NCI-H510A treated with DMSO at 0.1 percent for 48 hours (cell line): ENCODE measurements at regions not wholly inside any gene's neighbourhood (a gene's known extent, or its start where the extent isn't known, plus 50 kb on each side); places are given as distances from the start of the nearest gene placed in this dataset.

Source experiments
- DNase-seq: peaks from one replicate; lab custom pipeline; 2025; lab: John Stamatoyannopoulos, UW

- no peak for DNase-seq
Measured at GRCh38 chr15:38861108-38861507, 296.5 kb upstream of the RASGRP1 start.

- no peak for DNase-seq
Measured at GRCh38 chr15:38862099-38862498, 297.5 kb upstream of the RASGRP1 start.

DNA sequence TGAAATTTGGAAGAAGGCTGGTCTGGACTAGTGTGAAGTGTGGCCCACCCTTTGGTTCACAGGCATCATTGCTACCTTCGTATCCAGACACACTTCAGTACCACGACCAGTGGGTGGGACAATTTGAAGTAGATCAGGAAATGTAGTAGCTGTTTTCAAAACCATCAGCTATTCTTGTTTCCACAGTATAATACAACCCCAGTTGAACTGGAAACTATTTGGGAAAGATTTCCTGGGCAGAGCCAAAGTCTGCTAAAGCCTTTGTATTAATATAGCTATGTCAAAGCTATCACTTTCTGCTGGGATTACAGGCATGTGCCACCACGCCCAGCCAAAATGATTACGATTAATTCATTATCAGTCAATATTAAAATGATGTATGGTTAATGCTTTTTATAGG is 298.8 kb upstream of the RASGRP1 start:
- no peak for DNase-seq

GRCh38 chr15:38864122-38864521 is 299.5 kb upstream of the RASGRP1 start:
- DNase-seq, result no peak

GRCh38 chr15:38864827-38865581 is 300.4 kb upstream of the RASGRP1 start:
- no peak for DNase-seq

GRCh38 chr15:38867556-38867955 is 302.9 kb upstream of the RASGRP1 start:
- no peak for DNase-seq

DNA sequence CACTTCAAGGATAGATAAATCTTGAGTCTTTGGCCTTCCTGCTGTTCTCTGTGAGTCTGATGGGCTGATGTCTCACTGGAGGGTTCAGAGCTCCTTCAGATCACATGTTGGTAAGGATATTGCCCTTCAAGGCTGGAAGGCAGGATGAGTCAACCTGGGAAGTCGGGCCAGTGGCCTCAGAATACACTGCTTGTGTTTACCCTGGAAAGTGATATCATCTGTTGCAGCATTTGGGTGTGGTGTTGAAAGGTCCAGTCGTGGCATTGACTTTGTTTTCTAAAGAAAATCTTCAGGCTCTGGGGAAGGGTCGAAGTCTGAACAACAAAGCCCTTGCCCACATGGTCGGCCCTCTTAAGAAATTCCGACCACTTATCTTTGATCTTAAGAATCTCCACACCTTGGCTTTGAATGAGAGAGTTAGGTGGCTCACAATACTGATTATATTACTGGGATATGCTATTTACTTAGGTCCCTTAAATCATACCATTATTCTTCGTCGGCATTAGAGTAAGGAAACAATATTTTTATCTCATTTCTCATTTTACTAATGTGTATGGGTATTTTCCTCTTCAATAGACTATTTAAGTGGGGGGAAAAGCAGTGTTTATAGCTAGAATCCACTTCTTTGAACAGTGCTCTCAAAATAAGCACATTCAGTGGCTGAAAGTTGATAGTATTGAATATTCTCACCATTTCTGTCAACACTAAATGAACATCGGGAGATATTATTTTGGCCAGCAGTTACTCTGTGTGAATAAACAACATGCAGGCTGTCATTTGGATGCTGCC is 303.9 kb upstream of the RASGRP1 start:
- no peak for DNase-seq

DNA sequence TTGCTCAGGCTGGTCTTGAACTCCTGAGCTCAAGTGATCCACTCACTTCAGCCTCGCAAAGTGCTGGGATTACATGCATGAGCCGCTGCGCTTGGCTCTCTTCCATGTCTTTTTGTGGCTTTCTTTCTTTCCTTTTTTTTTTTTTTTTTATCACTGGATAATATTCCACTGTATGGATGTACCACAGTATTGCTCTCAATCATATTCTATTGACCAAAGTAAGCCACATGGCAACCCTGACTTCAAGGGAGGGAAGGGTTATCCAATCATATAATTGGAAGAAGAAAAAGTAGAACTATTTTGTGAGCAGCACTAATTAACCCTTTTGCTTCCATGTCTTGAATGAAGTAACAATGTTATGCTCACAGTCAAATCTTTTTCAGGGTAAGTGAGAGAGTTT is 307.0 kb upstream of the RASGRP1 start:
- DNase-seq, result no peak

DNA sequence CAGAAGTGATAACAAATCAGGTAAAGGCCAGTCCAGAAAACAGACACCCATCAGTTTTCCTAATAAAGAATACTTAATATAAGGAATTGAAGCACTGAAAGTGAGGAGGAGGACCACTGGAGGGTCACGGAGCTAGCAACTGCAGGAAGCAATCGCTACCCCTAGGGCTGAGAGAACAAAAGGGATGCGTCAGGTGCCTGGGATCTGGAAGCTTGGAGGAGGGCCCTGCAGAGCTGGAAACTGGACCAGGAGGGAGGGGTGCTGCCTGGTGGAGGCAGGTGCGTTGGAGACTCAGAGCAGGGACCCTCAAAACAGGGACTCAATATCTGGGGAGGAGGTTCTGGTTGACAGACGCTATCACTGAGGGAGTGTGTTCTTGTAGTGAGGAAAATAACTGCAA is 308.1 kb upstream of the RASGRP1 start:
- DNase-seq, result no peak

GRCh38 chr15:38873158-38873557 is 308.5 kb upstream of the RASGRP1 start:
- DNase-seq, result no peak

GRCh38 chr15:38874464-38874863 is 309.9 kb upstream of the RASGRP1 start:
- DNase-seq, result no peak

- DNase-seq, result no peak
Measured at GRCh38 chr15:38876211-38876610, 311.6 kb upstream of the RASGRP1 start.

- no peak for DNase-seq
Measured at GRCh38 chr15:38876621-38877020, 312.0 kb upstream of the RASGRP1 start.

- no peak for DNase-seq
Measured at GRCh38 chr15:38877471-38877870, 312.9 kb upstream of the RASGRP1 start.

DNA sequence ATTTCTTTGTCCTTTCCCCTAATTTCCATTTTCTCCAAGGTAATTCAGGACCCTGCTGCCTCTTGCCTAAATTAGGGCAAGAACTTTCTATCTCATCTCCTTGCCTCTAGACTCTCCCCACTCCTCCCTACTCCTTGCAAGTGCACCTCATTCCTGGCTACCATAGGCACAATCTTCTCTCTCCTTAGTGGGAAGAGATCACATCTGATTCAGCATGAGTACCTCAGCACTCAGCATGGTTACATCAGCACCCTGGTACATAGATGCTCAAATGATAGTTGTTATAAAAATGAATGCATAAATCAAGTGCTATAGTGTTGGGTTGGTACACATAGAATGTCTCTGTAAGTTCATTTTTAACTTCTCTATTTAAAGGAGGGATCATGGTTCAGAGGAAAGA is 313.4 kb upstream of the RASGRP1 start:
- no peak for DNase-seq

- DNase-seq, result peak; percentile 3
Measured at GRCh38 chr15:38878926-38879325, 314.3 kb upstream of the RASGRP1 start.

DNA sequence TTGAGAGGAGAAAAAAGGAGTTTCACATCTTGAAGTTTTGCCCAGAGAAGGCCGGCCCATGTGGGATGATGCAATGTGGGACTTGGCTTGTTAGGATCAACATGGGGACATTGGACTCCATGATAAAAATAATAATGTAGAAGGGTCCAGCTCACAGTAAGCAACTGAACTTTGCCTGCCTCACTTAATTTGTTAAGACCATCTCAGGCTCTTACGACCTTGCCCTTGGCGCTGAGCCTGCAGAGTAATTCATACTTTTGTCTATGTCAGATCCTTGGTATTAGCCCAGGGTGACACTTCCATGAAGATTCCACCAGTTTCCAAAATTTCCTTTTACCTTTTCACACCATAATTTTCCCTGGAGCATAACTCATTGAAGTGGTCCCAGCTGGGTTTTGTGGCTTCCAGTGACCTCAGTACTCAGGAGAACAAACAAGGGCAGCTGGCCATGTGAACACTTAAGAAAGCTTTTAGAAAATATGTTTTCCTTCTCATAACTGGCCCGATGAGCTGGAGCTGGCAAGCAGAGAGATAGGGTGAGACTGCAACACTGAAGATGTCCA is 315.4 kb upstream of the RASGRP1 start:
- no peak for DNase-seq

GRCh38 chr15:38882221-38882620 is 317.6 kb upstream of the RASGRP1 start:
- DNase-seq, result no peak

GRCh38 chr15:38883987-38884386 is 319.4 kb upstream of the RASGRP1 start:
- no peak for DNase-seq

GRCh38 chr15:38885001-38885400 is 320.4 kb upstream of the RASGRP1 start:
- DNase-seq, result no peak

DNA sequence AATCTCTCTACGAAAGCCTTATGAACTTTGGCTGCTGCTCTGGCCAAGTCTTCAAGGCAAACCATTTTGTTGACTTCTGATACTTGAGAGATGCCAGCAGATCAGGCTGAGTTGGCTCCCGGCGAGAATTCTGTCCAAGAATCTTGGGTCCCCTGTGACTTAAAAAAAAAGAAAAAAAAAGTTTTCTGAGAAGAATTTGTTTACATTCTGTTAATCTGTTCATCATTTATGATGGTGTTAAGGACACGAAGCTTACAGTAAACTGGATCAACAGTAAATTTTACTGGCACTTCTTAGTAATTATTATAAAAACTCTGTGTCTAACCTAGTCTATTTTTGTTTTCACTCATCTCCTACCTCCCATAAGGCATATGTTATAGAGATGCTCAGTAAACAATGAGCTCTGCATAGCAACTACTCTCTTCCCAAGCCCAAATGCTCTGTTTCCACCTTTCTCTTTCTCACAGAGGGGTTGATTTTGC is 320.9 kb upstream of the RASGRP1 start:
- DNase-seq, result no peak

DNA sequence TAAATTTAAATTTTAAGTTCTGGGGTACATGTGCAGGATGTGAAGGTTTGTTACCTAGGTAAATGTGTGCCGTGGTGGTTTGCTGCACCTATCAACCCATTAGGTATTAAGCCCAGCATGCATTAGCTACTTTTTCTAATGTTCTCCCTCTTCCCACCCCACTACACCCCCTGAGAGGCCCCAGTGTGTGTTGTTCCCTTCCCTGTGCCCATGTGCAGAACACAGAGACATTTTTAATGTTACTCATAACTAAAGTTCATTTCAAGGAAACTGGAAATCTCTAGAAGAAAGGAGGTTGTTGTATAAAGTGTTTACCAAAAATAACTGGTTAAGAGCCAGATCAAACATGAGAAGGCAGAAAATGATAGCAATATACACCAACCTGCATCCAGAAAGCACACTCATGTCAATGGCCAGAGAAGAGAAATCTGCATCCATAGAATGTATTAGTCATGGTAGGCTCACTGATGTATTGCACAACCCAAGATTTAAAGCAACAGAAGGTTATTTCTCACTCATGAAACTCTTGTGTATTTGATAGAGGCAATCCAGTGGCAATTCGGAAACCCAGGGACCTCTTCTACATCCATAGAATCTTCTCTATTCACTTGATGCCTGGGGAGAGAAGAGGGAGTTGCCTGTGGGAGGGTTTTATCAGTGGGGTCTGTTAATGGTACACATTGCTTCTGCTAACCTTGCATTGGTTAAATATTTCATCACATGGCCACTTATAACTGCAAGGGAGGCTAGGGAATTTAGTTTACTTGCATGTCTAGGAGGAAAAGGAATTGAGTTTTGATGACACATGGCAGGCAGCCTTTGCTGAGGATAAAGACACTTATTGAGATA is 321.9 kb upstream of the RASGRP1 start:
- DNase-seq, result no peak
